ENCODE measurements at regions not wholly inside any gene's neighbourhood (a gene's known extent, or its start where the extent isn't known, plus 50 kb on each side); places are given as distances from the start of the nearest gene placed in this dataset.

DNA sequence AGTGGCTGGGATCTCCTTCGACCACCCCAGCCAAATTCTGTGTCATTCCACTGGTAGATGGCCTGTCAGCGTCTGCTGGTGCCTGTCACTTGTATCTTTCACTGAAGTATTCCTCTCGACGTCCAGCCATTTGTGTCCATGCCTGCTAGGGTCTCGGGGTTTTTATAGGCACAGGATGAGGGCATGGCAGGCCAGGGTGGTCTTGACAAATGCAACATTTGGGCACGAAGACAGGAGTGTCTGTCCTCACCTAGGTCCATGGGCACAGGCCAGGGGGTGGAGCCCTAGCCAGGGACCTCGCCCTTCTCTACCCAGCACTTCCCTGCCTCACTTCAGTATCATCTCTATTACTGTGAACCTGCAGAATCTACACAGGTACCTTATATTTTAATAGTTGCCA is 2223.9 kb upstream of the ACO1 start:
- H3K9ac ChIP-seq (ENCODE audit: low read depth in 1 of 3, low read length in 3 of 3) = no peak overlapping the region
- peaks cover 0 to 4% (median 0%) of the 10 kb centered on the region in 3 donors for H3K9me3 ChIP-seq (ENCODE audit: control insufficient read depth in 3 of 3, low read length in 3 of 3)
- no peak overlapping the region for H3K27ac ChIP-seq (ENCODE audit: low read depth, low read length)
- no peak overlapping the region for H3K4me3 ChIP-seq (ENCODE audit: low read length in 3 of 3)
- H3K27me3 ChIP-seq (ENCODE audit: control insufficient read depth in 3 of 3, insufficient read depth in 3 of 3, low read length in 3 of 3) = no peaks in the 10 kb centered on the region
- no peaks in the 10 kb centered on the region for H3K4me1 ChIP-seq (ENCODE audit: control insufficient read depth in 3 of 3, insufficient read depth in 3 of 3, low read length in 3 of 3)
- no peaks in the 10 kb centered on the region for H3K36me3 ChIP-seq (ENCODE audit: control insufficient read depth in 3 of 3, insufficient read depth in 3 of 3, low read length in 3 of 3)

DNA sequence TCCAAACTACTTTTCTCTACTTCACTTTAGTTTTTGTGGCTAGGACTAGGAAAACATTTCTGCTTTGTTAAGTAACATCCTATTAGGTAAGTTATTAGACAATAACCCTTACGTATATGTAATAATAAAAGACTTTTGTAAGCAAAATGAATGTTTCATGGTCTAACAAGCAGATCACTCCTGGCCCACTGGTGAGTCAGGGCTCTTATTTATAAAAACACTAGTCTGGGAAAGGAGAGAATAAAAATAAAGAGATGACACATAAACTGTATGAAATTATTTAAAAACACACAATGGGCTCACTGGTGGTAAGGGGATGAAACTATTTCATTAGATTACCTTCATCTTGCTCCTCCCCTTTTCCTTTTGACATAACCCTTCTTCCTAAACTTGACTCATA is 2212.2 kb upstream of the ACO1 start:
- H3K27ac ChIP-seq (ENCODE audit: low read depth, low read length) = no peak overlapping the region
- H3K9me3 ChIP-seq (ENCODE audit: control insufficient read depth in 3 of 3, low read length in 3 of 3) = peaks cover 0 to 3% (median 0%) of the 10 kb centered on the region in 3 donors
- H3K4me3 ChIP-seq (ENCODE audit: low read length in 3 of 3) = no peak overlapping the region
- no peaks in the 10 kb centered on the region for H3K27me3 ChIP-seq (ENCODE audit: control insufficient read depth in 3 of 3, insufficient read depth in 3 of 3, low read length in 3 of 3)
- H3K9ac ChIP-seq (ENCODE audit: low read depth in 1 of 3, low read length in 3 of 3) = no peak overlapping the region
- H3K36me3 ChIP-seq (ENCODE audit: control insufficient read depth in 3 of 3, insufficient read depth in 3 of 3, low read length in 3 of 3) = no peaks in the 10 kb centered on the region
- no peaks in the 10 kb centered on the region for H3K4me1 ChIP-seq (ENCODE audit: control insufficient read depth in 3 of 3, insufficient read depth in 3 of 3, low read length in 3 of 3)

DNA sequence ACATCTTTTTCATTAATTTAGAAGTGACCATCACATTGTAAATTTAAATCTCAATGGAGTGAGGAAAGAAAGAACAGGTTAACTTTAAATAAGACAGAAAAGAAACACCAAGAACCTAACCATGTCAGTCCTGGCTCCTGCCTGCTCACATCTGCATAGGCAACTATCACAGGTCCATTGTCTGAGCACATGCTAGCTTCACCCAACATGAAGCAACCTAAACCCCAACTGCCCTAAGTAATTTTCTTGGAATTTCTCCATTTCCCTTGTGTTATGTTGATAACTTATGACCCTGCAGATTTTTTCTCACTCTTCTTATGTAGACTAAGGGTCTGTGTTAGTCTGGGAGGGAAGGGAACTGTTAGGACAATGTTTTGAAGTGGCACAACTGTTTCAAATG is 2205.8 kb upstream of the ACO1 start:
- no peak overlapping the region for H3K27ac ChIP-seq (ENCODE audit: low read depth, low read length)

DNA sequence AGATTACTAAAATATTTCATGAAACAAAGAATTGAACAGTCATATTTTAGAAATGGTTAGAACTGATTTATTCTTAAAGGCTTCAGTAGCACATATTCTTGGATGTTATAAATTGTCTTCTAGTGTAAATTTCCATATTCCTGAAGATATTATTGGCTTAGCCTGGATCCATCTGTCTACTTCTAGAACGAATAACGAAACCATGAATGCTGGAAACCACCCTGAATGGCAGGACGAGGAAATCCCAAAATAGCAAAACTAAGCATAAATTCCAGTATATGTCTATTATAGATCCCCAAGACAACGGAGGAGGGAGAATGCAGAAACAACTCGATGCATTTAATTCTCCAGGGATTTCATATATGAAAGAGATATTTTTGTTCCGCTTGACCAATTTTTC is 2191.0 kb upstream of the ACO1 start:
- Histone ChIP-seq H3K27me3 (ENCODE audit: control insufficient read depth in 3 of 3, insufficient read depth in 3 of 3, low read length in 3 of 3) (no peaks in the 10 kb centered on the region), H3K9me3 (ENCODE audit: control insufficient read depth in 3 of 3, low read length in 3 of 3) (peaks cover 2 to 5% (median 5%) of the 10 kb centered on the region in 3 donors), H3K4me3 (ENCODE audit: low read length in 3 of 3) (no peak overlapping the region), H3K27ac (ENCODE audit: low read depth, low read length) (no peak overlapping the region), H3K36me3 (ENCODE audit: control insufficient read depth in 3 of 3, insufficient read depth in 3 of 3, low read length in 3 of 3) (no peaks in the 10 kb centered on the region), H3K9ac (ENCODE audit: low read depth in 1 of 3, low read length in 3 of 3) (no peak overlapping the region), H3K4me1 (ENCODE audit: control insufficient read depth in 3 of 3, insufficient read depth in 3 of 3, low read length in 3 of 3) (peaks cover 0 to 2% (median 0%) of the 10 kb centered on the region in 3 donors)

More for the DNA sequence above, 2205.8 kb upstream of the ACO1 start:
- Histone ChIP-seq H3K4me3 (ENCODE audit: low read length in 3 of 3) (no peak overlapping the region), H3K4me1 (ENCODE audit: control insufficient read depth in 3 of 3, insufficient read depth in 3 of 3, low read length in 3 of 3) (no peaks in the 10 kb centered on the region), H3K27me3 (ENCODE audit: control insufficient read depth in 3 of 3, insufficient read depth in 3 of 3, low read length in 3 of 3) (no peaks in the 10 kb centered on the region), H3K36me3 (ENCODE audit: control insufficient read depth in 3 of 3, insufficient read depth in 3 of 3, low read length in 3 of 3) (no peaks in the 10 kb centered on the region), H3K9me3 (ENCODE audit: control insufficient read depth in 3 of 3, low read length in 3 of 3) (no peaks in the 10 kb centered on the region), H3K9ac (ENCODE audit: low read depth in 1 of 3, low read length in 3 of 3) (no peak overlapping the region)

DNA sequence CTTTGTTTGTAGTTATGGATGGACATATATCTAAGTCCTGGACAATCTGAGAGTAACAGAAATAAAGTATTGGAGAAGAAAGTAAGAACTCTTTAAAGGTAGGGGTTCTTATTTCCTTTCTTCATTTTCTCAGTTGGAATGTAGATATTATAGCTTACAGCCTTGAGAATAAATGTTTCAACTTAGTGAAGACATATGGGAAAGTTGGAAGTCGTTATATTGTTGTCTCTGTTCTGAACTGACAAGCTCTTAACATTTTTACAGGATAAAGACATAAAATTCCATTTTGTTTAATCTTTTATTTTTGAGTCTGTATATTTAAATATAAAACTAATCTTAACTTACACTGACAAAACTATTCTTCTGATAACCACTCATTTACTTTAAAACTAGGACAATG is 2187.5 kb upstream of the ACO1 start:
- Histone ChIP-seq H3K36me3 (ENCODE audit: control insufficient read depth in 3 of 3, insufficient read depth in 3 of 3, low read length in 3 of 3) (no peaks in the 10 kb centered on the region), H3K4me3 (ENCODE audit: low read length in 3 of 3) (no peak overlapping the region), H3K9ac (ENCODE audit: low read depth in 1 of 3, low read length in 3 of 3) (no peak overlapping the region), H3K27ac (ENCODE audit: low read depth, low read length) (no peak overlapping the region), H3K4me1 (ENCODE audit: control insufficient read depth in 3 of 3, insufficient read depth in 3 of 3, low read length in 3 of 3) (peaks cover 0 to 2% (median 0%) of the 10 kb centered on the region in 3 donors), H3K27me3 (ENCODE audit: control insufficient read depth in 3 of 3, insufficient read depth in 3 of 3, low read length in 3 of 3) (no peaks in the 10 kb centered on the region), H3K9me3 (ENCODE audit: control insufficient read depth in 3 of 3, low read length in 3 of 3) (peaks cover 0 to 6% (median 0%) of the 10 kb centered on the region in 3 donors)

DNA sequence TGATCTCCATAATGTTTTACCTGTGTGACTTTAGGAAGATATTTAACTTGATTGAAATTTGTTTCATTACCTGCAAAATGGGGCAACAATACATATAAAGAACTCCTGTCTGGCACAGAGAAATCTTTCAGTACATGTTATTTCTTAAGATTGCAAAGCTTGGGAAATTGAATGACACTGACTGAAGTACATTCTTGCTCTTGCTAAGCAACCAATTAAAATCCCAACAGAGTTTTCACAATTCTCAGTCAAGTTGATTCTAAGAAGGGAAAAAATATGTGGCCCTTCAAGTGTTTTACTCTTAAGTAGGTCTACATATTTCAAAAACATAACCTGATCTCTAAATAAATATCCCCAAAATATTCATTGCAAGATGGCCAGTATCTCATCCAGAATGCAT is 2187.0 kb upstream of the ACO1 start:
- H3K9ac ChIP-seq (ENCODE audit: low read depth in 1 of 3, low read length in 3 of 3) = no peak overlapping the region
- peaks cover 0 to 2% (median 0%) of the 10 kb centered on the region in 3 donors for H3K4me1 ChIP-seq (ENCODE audit: control insufficient read depth in 3 of 3, insufficient read depth in 3 of 3, low read length in 3 of 3)
- no peak overlapping the region for H3K27ac ChIP-seq (ENCODE audit: low read depth, low read length)
- H3K36me3 ChIP-seq (ENCODE audit: control insufficient read depth in 3 of 3, insufficient read depth in 3 of 3, low read length in 3 of 3) = no peaks in the 10 kb centered on the region
- no peak overlapping the region for H3K4me3 ChIP-seq (ENCODE audit: low read length in 3 of 3)
- H3K9me3 ChIP-seq (ENCODE audit: control insufficient read depth in 3 of 3, low read length in 3 of 3) = peaks cover 0 to 6% (median 0%) of the 10 kb centered on the region in 3 donors
- no peaks in the 10 kb centered on the region for H3K27me3 ChIP-seq (ENCODE audit: control insufficient read depth in 3 of 3, insufficient read depth in 3 of 3, low read length in 3 of 3)

DNA sequence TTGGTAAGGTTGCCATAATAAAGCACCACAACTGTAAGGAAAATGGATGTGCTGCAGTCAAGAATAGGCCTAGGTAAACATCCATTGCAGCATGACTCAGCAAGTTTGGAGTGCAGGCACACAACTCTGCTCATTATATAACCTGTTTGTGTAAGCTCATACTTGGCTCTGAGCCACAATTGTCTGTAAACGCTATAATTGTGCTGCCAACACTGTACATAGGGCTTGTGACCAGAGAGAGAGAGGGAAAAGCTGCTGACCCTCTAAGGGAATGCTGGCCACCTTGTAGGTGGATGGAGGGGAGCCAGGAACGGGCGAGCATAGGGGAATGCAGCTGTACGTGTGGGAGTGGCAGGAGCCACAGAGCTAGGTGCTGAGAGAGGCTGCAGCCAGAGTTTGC is 2186.5 kb upstream of the ACO1 start:
- H3K4me1 ChIP-seq (ENCODE audit: control insufficient read depth in 3 of 3, insufficient read depth in 3 of 3, low read length in 3 of 3) = peaks cover 0 to 2% (median 0%) of the 10 kb centered on the region in 3 donors
- H3K36me3 ChIP-seq (ENCODE audit: control insufficient read depth in 3 of 3, insufficient read depth in 3 of 3, low read length in 3 of 3) = no peaks in the 10 kb centered on the region
- no peak overlapping the region for H3K9ac ChIP-seq (ENCODE audit: low read depth in 1 of 3, low read length in 3 of 3)

DNA sequence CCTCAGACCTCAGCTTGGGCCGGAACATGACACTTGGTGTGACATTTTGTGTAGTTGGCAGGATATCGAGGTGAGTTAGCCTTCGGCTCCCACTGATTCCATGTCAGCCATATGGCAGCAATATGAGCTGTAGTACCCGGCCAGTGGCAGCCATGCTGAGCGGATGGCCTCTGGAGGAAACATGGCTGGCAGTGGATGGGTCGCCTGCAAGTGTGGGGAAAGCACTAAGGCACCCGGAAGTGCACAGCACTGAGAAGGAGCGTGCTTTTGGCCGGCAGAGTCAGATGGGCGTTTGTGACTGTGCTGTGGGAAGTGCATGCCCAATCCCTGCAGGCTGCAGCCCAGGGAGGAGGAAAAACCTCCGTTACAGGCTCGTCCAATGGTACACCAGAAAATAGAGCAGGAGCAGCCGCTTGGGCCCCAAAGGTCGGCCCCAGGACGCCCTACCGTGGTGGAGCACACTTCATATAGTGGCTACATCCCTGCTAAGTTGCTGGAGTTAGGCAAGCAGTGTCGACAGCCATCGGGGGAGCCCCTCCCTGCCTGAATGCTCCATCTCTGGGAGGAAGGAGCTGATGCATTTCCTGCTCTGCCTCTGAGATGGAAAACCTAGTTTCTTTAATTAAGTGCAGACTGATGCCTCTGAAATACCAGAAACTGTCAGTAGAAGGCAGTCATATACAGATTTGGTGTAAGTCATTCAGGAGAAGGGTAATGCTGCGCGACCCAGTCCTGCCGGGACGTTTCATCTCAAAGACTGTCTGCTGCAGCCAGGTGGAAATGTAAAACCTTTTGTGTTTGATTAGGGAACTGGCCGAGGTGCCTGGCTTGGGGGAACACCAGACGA is 2185.8 kb upstream of the ACO1 start:
- peaks cover 0 to 6% (median 0%) of the 10 kb centered on the region in 3 donors for H3K9me3 ChIP-seq (ENCODE audit: control insufficient read depth in 3 of 3, low read length in 3 of 3)
- no peak overlapping the region for H3K9ac ChIP-seq (ENCODE audit: low read depth in 1 of 3, low read length in 3 of 3)
- no peak overlapping the region for H3K4me3 ChIP-seq (ENCODE audit: low read length in 3 of 3)
- H3K27ac ChIP-seq (ENCODE audit: low read depth, low read length) = no peak overlapping the region
- H3K36me3 ChIP-seq (ENCODE audit: control insufficient read depth in 3 of 3, insufficient read depth in 3 of 3, low read length in 3 of 3) = no peaks in the 10 kb centered on the region
- no peaks in the 10 kb centered on the region for H3K27me3 ChIP-seq (ENCODE audit: control insufficient read depth in 3 of 3, insufficient read depth in 3 of 3, low read length in 3 of 3)
- peaks cover 0 to 2% (median 0%) of the 10 kb centered on the region in 3 donors for H3K4me1 ChIP-seq (ENCODE audit: control insufficient read depth in 3 of 3, insufficient read depth in 3 of 3, low read length in 3 of 3)

More for the DNA sequence above, 2186.5 kb upstream of the ACO1 start:
- H3K4me3 ChIP-seq (ENCODE audit: low read length in 3 of 3) = no peak overlapping the region
- H3K27ac ChIP-seq (ENCODE audit: low read depth, low read length) = no peak overlapping the region
- H3K9me3 ChIP-seq (ENCODE audit: control insufficient read depth in 3 of 3, low read length in 3 of 3) = peaks cover 0 to 6% (median 0%) of the 10 kb centered on the region in 3 donors
- H3K27me3 ChIP-seq (ENCODE audit: control insufficient read depth in 3 of 3, insufficient read depth in 3 of 3, low read length in 3 of 3) = no peaks in the 10 kb centered on the region

DNA sequence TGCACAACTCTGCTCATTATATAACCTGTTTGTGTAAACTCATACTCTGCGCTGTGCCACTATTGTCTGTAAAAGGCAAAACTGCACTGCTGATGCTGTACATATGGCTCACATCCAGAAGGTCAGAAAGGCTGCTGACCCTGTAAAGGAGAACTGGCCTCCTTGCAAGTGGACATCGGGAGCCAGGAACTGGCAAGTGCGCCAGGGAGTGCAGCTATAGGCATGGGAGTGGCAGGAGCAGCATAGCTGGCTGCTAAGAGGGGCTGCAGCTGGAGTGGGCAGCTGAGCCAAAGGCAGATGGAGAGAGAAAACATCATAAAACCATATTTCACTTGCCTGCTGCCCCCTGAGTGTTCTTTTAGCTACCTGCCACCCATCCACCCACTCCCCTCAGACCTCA is 2183.4 kb upstream of the ACO1 start:
- H3K9me3 ChIP-seq (ENCODE audit: control insufficient read depth in 3 of 3, low read length in 3 of 3) = peaks cover 0 to 6% (median 0%) of the 10 kb centered on the region in 3 donors
- H3K9ac ChIP-seq (ENCODE audit: low read depth in 1 of 3, low read length in 3 of 3) = no peak overlapping the region
- H3K4me1 ChIP-seq (ENCODE audit: control insufficient read depth in 3 of 3, insufficient read depth in 3 of 3, low read length in 3 of 3) = peaks cover 0 to 2% (median 0%) of the 10 kb centered on the region in 3 donors
- no peak overlapping the region for H3K27ac ChIP-seq (ENCODE audit: low read depth, low read length)
- no peaks in the 10 kb centered on the region for H3K27me3 ChIP-seq (ENCODE audit: control insufficient read depth in 3 of 3, insufficient read depth in 3 of 3, low read length in 3 of 3)
- no peak overlapping the region for H3K4me3 ChIP-seq (ENCODE audit: low read length in 3 of 3)
- H3K36me3 ChIP-seq (ENCODE audit: control insufficient read depth in 3 of 3, insufficient read depth in 3 of 3, low read length in 3 of 3) = no peaks in the 10 kb centered on the region

DNA sequence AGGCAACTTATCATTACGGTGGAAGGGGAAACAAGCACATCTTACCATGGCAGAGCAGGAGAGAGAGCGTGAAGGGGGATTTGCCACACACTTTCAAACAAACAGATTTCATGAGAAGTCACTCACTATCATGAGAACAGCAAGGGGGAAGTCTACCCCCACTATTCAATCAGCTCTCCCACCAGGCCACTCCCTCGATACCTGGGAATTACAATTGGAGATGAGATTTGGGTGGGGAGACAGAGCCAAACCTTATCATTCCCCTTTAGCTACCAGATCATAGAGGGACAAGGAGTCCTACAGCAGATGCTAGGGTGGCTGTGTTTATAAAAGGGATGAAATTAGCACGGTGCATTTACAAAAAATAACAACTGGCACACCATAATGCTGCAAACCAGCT is 2149.4 kb upstream of the ACO1 start:
- H3K4me1 ChIP-seq (ENCODE audit: control insufficient read depth in 3 of 3, insufficient read depth in 3 of 3, low read length in 3 of 3) = no peaks in the 10 kb centered on the region
- H3K9ac ChIP-seq (ENCODE audit: low read depth in 1 of 3, low read length in 3 of 3) = no peak overlapping the region
- no peaks in the 10 kb centered on the region for H3K27me3 ChIP-seq (ENCODE audit: control insufficient read depth in 3 of 3, insufficient read depth in 3 of 3, low read length in 3 of 3)
- H3K36me3 ChIP-seq (ENCODE audit: control insufficient read depth in 3 of 3, insufficient read depth in 3 of 3, low read length in 3 of 3) = no peaks in the 10 kb centered on the region
- H3K4me3 ChIP-seq (ENCODE audit: low read length in 3 of 3) = no peak overlapping the region
- H3K27ac ChIP-seq (ENCODE audit: low read depth, low read length) = no peak overlapping the region
- no peaks in the 10 kb centered on the region for H3K9me3 ChIP-seq (ENCODE audit: control insufficient read depth in 3 of 3, low read length in 3 of 3)

All from skeletal muscle tissue (tissue), 3 donors.